B cell (primary cell): ENCODE measurements at regions not wholly inside any gene's neighbourhood (a gene's known extent, or its start where the extent isn't known, plus 50 kb on each side); places are given as distances from the start of the nearest gene placed in this dataset.

ENCODE experiments used
- EZH2 ChIP-seq: IDR thresholded peaks from 2 replicates; pipeline ENCODE4 v1.6.1; 2012; ENCODE audit warnings: borderline replicate concordance, low read depth, mild to moderate bottlenecking, moderate library complexity, low read length; ENCODE audit not compliant: insufficient read depth, poor library complexity, severe bottlenecking
- TF ChIP-seq, protein P1 (sequence below): fragments of 200-600 bp; IDR thresholded peaks from one replicate; pipeline ENCODE4 v1.8.0; 2022; ENCODE audit warnings: antibody characterized with exemption, mild to moderate bottlenecking

DNA sequence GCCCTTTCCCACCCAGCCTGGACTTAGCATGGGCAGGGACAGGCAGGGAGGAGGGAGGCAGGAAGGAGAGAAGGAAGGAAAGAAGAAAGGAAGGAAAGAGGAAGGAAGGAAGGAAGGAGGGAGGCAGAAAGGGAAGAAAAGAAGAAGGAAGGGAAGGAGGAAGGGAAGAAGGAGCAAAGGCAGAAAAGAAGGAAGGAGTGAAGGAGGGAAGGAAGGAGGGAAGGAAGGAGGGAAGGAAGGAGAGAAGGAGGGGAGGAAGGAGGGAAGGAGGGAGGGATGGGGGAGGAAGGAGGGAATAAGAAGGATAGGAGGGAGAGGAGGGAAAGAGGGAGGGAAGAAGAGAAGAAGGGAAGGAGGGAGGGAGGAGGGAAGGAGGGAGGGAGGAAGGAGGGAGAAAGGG lies 110.4 kb downstream of the SALL1 start:
- TF ChIP-seq, protein P1, sequence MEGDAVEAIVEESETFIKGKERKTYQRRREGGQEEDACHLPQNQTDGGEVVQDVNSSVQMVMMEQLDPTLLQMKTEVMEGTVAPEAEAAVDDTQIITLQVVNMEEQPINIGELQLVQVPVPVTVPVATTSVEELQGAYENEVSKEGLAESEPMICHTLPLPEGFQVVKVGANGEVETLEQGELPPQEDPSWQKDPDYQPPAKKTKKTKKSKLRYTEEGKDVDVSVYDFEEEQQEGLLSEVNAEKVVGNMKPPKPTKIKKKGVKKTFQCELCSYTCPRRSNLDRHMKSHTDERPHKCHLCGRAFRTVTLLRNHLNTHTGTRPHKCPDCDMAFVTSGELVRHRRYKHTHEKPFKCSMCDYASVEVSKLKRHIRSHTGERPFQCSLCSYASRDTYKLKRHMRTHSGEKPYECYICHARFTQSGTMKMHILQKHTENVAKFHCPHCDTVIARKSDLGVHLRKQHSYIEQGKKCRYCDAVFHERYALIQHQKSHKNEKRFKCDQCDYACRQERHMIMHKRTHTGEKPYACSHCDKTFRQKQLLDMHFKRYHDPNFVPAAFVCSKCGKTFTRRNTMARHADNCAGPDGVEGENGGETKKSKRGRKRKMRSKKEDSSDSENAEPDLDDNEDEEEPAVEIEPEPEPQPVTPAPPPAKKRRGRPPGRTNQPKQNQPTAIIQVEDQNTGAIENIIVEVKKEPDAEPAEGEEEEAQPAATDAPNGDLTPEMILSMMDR, result no peak
- TF ChIP-seq EZH2, result no peak
